Forelimb muscle (tissue), 1 donor: ENCODE measurements at regions not wholly inside any gene's neighbourhood (a gene's known extent, or its start where the extent isn't known, plus 50 kb on each side); places are given as distances from the start of the nearest gene placed in this dataset.

Source experiments
- DNase-seq: peaks from one replicate; pipeline ENCODE4 v3.0.0-alpha.2; 2013; ENCODE audit warnings: low read depth

- DNase-seq: no peak
Measured at GRCh38 chr9:108676355-108676754, 179.4 kb downstream of the ACTL7B start.

GRCh38 chr9:108675708-108676107 lies 180.1 kb downstream of the ACTL7B start:
- DNase-seq: no peak

GRCh38 chr9:108674766-108675530 lies 180.8 kb downstream of the ACTL7B start:
- no peak for DNase-seq

GRCh38 chr9:108673386-108673785 lies 182.4 kb downstream of the ACTL7B start:
- no peak for DNase-seq

- DNase-seq: no peak
Measured at GRCh38 chr9:108672475-108673190, 183.2 kb downstream of the ACTL7B start.

GRCh38 chr9:108671794-108672193 lies 184.0 kb downstream of the ACTL7B start:
- no peak for DNase-seq

GRCh38 chr9:108671176-108671575 lies 184.6 kb downstream of the ACTL7B start:
- no peak for DNase-seq

- no peak for DNase-seq
Measured at GRCh38 chr9:108668938-108669335, 186.8 kb downstream of the ACTL7B start.

- DNase-seq: no peak
Measured at GRCh38 chr9:108668191-108668937, 187.4 kb downstream of the ACTL7B start.

- DNase-seq: no peak
Measured at GRCh38 chr9:108666240-108666784, 189.5 kb downstream of the ACTL7B start.

- no peak for DNase-seq
Measured at GRCh38 chr9:108665521-108666239, 190.1 kb downstream of the ACTL7B start.

- DNase-seq: no peak
Measured at GRCh38 chr9:108664309-108665255, 191.2 kb downstream of the ACTL7B start.

- no peak for DNase-seq
Measured at GRCh38 chr9:108663422-108663821, 192.4 kb downstream of the ACTL7B start.

GRCh38 chr9:108662956-108663355 lies 192.8 kb downstream of the ACTL7B start:
- no peak for DNase-seq

GRCh38 chr9:108662091-108662875 lies 193.5 kb downstream of the ACTL7B start:
- DNase-seq: no peak

GRCh38 chr9:108656566-108656965 lies 199.2 kb downstream of the ACTL7B start:
- no peak for DNase-seq

- DNase-seq: no peak
Measured at GRCh38 chr9:108655818-108656217, 200.0 kb downstream of the ACTL7B start.

GRCh38 chr9:108654566-108654965 lies 201.2 kb downstream of the ACTL7B start:
- no peak for DNase-seq

GRCh38 chr9:108652851-108653250 lies 202.9 kb downstream of the ACTL7B start:
- no peak for DNase-seq

GRCh38 chr9:108650826-108651225 lies 205.0 kb downstream of the ACTL7B start:
- DNase-seq: no peak
